DMS 273 (cell line): ENCODE measurements at regions not wholly inside any gene's neighbourhood (a gene's known extent, or its start where the extent isn't known, plus 50 kb on each side); places are given as distances from the start of the nearest gene placed in this dataset.

Source experiments
- DNase-seq: peaks from one replicate; lab custom pipeline; 2025; ENCODE audit not compliant: unreplicated experiment; lab: John Stamatoyannopoulos, UW

- no peak for DNase-seq
Observed at GRCh38 chr3:168850109-168850508, 754.4 kb upstream of the GOLIM4 start.

DNA sequence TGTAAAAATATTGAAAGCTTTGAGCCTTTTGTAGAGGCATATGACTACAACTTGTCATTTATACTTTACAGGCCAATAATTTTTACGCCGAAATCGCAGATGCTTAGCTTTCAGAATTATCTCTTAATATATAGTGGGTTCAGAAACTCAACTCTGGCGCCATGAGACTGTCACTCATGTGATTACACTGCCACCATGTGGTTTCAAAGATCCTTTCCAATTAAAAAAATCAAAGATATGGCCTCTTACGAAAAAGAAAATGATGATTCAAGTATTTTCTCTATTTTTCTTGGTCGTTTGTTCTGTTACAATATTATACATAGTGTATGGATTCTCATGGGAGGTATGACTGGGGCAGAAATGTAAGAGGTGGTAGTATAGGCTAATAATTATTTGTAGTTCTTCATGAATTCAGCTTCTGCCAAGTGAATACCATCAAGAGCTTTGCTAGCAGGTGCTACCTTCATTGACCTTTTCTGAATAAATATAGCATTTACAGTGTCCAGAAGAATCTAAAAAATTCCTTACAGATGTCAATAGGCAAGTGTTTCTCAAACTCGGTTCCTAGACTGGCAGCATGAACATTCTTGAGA lies 751.7 kb upstream of the GOLIM4 start:
- peak; percentile 74 for DNase-seq

DNA sequence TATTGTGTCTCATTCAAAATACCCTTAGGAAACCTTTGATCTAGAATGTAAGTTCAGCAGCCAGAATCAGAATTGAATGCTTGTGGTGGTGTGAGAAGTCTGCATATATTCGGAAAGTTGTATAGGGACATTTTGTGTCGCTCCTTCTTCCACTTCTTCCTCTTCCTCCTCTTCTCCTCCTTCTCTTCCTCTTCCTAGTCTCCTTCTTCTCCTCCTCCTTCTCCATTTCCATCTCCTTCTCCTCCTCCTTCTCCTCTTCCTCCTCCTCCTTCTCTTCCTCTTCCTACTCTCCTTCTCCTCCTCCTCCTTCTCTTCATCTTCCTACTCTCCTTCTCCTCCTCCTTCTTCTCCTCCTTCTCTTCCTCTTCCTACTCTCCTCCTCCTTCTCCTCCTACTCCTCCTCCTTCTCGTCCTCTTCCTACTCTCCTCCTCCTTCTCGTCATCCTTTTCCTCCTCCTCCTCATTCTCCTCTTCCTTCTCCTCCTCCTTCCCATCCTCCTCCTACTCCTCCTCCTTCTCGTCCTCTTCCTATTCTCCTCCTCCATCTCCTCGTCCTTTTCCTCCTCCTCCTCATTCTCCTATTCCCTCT lies 749.3 kb upstream of the GOLIM4 start:
- DNase-seq, result no peak

- DNase-seq, result no peak
Observed at GRCh38 chr3:168844472-168844871, 748.7 kb upstream of the GOLIM4 start.

- DNase-seq, result no peak
Observed at GRCh38 chr3:168843481-168843880, 747.8 kb upstream of the GOLIM4 start.

- no peak for DNase-seq
Observed at GRCh38 chr3:168839653-168840052, 743.9 kb upstream of the GOLIM4 start.

- DNase-seq, result no peak
Observed at GRCh38 chr3:168834558-168834957, 738.8 kb upstream of the GOLIM4 start.

DNA sequence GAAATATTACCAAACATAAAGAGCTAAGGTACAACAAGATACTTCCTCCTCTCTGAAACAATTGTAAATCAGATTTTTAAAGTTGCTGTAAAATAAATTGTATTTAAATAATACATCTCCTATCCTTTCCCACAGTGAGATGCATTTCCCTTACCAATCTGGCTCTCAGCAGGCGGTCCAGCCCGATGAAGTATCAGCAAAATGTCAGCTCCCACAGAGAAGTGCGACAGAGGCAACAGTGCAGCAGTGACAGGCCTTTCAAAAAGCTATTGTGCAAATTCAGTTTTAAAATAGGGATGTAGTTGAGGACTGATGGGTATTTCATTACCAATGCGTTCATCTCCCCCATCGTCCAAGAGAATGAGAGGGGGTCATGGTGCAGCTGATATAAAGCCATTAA lies 733.2 kb upstream of the GOLIM4 start:
- no peak for DNase-seq

- DNase-seq, result no peak
Observed at GRCh38 chr3:168828536-168828935, 732.8 kb upstream of the GOLIM4 start.

DNA sequence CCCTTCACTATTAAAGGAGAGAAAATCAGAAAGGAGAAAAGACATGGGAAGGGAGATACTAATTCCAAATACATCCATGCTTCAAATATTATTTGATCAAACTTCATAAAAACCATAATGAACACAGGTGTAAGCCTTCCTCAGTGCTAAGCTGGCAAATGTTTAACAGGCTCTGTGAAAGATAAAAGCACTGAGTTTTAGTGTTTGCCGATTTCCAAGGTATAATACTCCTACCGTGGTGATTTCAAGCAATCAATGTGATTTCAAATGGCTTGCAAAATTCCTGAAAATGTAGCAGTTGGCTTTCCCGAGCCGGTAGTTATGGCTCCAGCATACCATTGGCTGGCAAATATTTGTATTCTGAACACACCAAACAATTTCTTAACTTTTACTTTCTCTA lies 732.3 kb upstream of the GOLIM4 start:
- DNase-seq, result no peak

- DNase-seq, result no peak
Observed at GRCh38 chr3:168824107-168824506, 728.4 kb upstream of the GOLIM4 start.

DNA sequence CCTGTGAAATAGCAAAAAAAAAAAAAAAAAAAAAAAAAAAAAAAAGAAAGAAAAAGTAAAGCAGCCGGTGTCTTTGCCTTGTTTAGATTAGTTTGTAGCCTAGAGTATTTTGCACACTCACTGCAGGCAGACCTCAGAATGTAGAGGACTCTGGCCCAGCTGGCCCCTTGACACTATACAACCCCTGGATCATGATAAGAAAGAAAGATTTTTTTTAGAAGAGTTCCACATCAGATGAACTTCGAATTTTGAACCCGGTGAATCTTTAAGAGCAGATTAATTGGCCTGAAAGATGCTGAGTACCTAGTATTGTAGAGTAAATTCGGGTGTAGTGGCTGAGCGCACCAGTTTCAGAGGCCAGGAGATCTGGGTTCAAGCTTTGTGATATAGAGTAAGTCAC lies 727.7 kb upstream of the GOLIM4 start:
- no peak for DNase-seq

DNA sequence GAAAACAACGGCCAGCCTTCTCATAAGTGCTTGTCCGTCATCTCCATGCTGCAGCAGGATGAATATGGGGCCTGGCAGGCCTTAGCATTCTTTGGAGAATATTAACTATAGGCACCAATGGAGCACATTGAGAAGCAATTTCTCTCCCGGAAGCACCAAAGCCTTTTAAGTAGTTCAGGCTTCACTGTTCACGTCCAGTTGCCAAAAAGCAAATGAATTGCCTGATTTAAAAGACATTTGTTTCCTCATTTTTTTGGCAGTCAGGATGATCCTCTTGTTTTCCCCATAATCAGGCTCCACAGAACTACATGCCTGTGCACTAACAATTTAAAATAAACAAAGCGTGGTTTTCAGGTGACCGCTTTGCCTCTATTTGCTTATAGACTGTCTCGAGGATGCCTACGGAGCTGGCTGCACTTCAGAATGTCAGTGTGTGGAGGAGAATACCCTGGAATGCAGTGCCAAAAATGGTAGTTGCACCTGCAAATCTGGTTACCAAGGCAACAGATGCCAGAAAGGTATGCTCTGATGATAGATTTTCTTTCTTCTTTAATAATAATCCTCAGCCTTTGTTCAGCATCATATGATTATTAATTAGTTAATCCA lies 725.2 kb upstream of the GOLIM4 start:
- DNase-seq, result no peak

DNA sequence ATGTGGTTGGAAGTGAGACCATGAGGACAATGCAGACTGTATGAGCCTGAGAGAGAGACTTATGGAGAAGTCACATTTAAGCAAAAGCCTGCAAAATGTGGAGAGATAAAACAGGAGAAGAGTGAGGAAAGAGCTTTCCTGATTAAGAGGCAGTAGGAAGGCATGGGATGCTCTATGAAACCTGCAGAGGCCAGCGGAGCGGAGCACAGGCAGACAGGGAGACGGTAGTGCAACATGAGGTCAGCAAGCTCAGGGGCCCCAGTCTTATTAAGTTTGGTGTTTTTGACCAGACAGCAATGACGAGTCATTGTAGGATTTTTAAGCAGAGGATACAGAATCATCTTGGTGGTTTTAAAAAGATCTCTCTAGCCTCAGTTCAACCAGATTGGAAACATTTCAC lies 721.5 kb upstream of the GOLIM4 start:
- DNase-seq, result no peak

- DNase-seq, result no peak
Observed at GRCh38 chr3:168815946-168816345, 720.2 kb upstream of the GOLIM4 start.

GRCh38 chr3:168813225-168813802 lies 717.6 kb upstream of the GOLIM4 start:
- no peak for DNase-seq

GRCh38 chr3:168812234-168812633 lies 716.5 kb upstream of the GOLIM4 start:
- peak; percentile 18 for DNase-seq

GRCh38 chr3:168808596-168808995 lies 712.9 kb upstream of the GOLIM4 start:
- no peak for DNase-seq

DNA sequence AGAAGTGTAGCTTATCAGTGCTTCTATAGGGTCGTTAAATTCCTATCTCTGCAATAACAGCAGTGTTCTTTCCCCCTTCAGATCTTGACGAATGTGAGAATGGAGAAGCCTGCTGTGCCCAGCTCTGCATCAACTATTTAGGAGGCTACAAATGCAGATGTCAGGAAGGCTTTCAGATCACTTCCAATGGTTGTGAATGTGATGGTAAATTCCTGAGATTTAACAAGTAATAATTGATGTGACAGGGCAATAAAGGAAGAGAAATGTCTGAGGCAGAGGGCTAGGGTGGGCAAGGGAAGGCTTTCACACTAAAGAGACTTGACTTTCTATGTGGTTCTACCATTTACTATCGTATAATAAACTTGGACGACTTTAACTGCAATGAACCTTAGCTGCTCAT lies 711.7 kb upstream of the GOLIM4 start:
- no peak for DNase-seq

GRCh38 chr3:168806871-168807270 lies 711.1 kb upstream of the GOLIM4 start:
- no peak for DNase-seq

DNA sequence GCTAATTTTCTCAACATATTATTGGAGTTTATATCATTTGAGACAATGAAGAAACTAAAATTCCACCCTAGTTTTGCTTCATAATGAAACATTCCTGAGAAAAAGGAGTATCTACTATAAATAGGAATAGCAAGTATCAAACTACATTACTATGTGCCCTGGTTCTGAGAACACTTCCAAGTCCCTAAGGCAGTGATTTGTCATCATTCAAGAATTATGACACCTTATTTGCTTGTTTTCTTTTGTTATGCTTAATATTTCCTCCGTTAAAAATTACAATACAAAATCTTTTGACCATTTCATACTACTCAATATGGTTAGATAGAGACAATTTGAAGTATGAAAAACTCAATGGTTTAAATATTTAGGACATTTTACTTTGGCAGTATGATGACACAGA lies 707.8 kb upstream of the GOLIM4 start:
- DNase-seq, result no peak

- no peak for DNase-seq
Observed at GRCh38 chr3:168802766-168803165, 707.0 kb upstream of the GOLIM4 start.

DNA sequence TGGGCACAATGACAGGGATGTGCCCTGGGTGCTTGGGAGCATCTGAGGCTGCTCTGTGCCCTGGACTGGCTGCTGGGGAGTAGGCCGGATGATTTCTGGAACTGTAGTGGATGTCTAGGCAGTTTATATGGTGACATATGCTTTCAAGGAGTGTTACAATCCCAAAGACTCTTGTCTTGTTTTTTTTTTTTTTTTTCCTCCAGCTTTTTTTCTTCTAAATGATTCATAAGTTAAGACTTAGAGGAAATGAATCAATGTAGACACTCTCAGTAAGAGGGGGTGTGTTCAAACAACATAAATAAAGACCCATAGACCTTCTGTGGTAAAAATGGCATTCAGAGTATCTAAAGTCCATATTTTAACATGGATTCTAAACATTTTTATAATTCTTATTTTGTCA lies 706.1 kb upstream of the GOLIM4 start:
- no peak for DNase-seq
